Neural crest cell (in vitro differentiated cells): ENCODE measurements at regions not wholly inside any gene's neighbourhood (a gene's known extent, or its start where the extent isn't known, plus 50 kb on each side); places are given as distances from the start of the nearest gene placed in this dataset.

Source experiments
- DNase-seq: peaks from one replicate; pipeline ENCODE4 v3.0.0; 2021; ENCODE audit warnings: low read depth, mixed read lengths, low spot score
- H3K27ac Mint-ChIP-seq: one replicate; pipeline ENCODE4 v1.8.0; 2021; ENCODE audit warnings: mild to moderate bottlenecking, mixed read lengths; ENCODE audit not compliant: unreplicated experiment
- H3K27me3 Mint-ChIP-seq: 2 replicates; pipeline ENCODE4 v1.8.0; 2021; ENCODE audit warnings: low read depth, mild to moderate bottlenecking, mixed read lengths
- H3K36me3 Mint-ChIP-seq: 2 replicates; pipeline ENCODE4 v1.8.0; 2021; ENCODE audit warnings: low read depth, mild to moderate bottlenecking, mixed read lengths
- H3K4me1 Mint-ChIP-seq: 2 replicates; pipeline ENCODE4 v1.8.0; 2021; ENCODE audit warnings: mixed read lengths
- H3K4me3 Mint-ChIP-seq: one replicate; pipeline ENCODE4 v1.8.0; 2021; ENCODE audit warnings: mild to moderate bottlenecking, mixed read lengths
- H3K9me3 Mint-ChIP-seq: 2 replicates; pipeline ENCODE4 v1.8.0; 2021; ENCODE audit warnings: mixed read lengths
- CTCF ChIP-seq: fragments of 200-600 bp; sonication (generic); conservative IDR thresholded peaks from 2 replicates; pipeline ENCODE4 v1.5.0; 2021; ENCODE audit warnings: antibody characterized with exemption, mild to moderate bottlenecking

- peaks cover 13% of the 10 kb centered on the region for H3K27me3 Mint-ChIP-seq
- DNase-seq, result no peak
- H3K36me3 Mint-ChIP-seq, result no peaks in the 10 kb centered on the region
- H3K4me3 Mint-ChIP-seq, result no peak overlapping the region
- H3K27ac Mint-ChIP-seq, result no peak overlapping the region
- no peaks in the 10 kb centered on the region for H3K4me1 Mint-ChIP-seq
- no peak for TF ChIP-seq CTCF
- no peaks in the 10 kb centered on the region for H3K9me3 Mint-ChIP-seq
Measured at GRCh38 chr2:239895116-239895515, 130.0 kb downstream of the NDUFA10 start.

GRCh38 chr2:239894276-239894675 is 130.9 kb downstream of the NDUFA10 start:
- H3K4me1 Mint-ChIP-seq, result no peaks in the 10 kb centered on the region
- no peak for DNase-seq
- H3K36me3 Mint-ChIP-seq, result no peaks in the 10 kb centered on the region

GRCh38 chr2:239893236-239893515 is 132.0 kb downstream of the NDUFA10 start:
- DNase-seq, result no peak
- Mint-ChIP-seq H3K4me1 (no peaks in the 10 kb centered on the region), H3K4me3 (no peak overlapping the region), H3K36me3 (no peaks in the 10 kb centered on the region), H3K9me3 (no peaks in the 10 kb centered on the region), H3K27me3 (peaks cover 13% of the 10 kb centered on the region), H3K27ac (no peak overlapping the region)
- TF ChIP-seq CTCF, result no peak

More at GRCh38 chr2:239894276-239894675, 130.9 kb downstream of the NDUFA10 start:
- Mint-ChIP-seq H3K27ac (peak overlapping the region; percentile 51), H3K27me3 (peaks cover 13% of the 10 kb centered on the region), H3K4me3 (no peak overlapping the region), H3K9me3 (no peaks in the 10 kb centered on the region)
- TF ChIP-seq CTCF, result no peak

GRCh38 chr2:239892441-239893235 is 132.5 kb downstream of the NDUFA10 start:
- Mint-ChIP-seq H3K27me3 (peaks cover 13% of the 10 kb centered on the region), H3K36me3 (no peaks in the 10 kb centered on the region), H3K4me3 (no peak overlapping the region), H3K9me3 (no peaks in the 10 kb centered on the region), H3K27ac (no peak overlapping the region), H3K4me1 (no peaks in the 10 kb centered on the region)
- no peak for TF ChIP-seq CTCF
- DNase-seq, result no peak

- DNase-seq, result no peak
- Mint-ChIP-seq H3K9me3 (peaks cover 2% of the 10 kb centered on the region), H3K27me3 (peaks cover 13% of the 10 kb centered on the region), H3K4me1 (no peaks in the 10 kb centered on the region), H3K4me3 (no peak overlapping the region), H3K27ac (no peak overlapping the region), H3K36me3 (no peaks in the 10 kb centered on the region)
- TF ChIP-seq CTCF, result no peak
Measured at GRCh38 chr2:239891698-239892097, 133.4 kb downstream of the NDUFA10 start.
